IMR-90 (cell line): ENCODE measurements at regions not wholly inside any gene's neighbourhood (a gene's known extent, or its start where the extent isn't known, plus 50 kb on each side); places are given as distances from the start of the nearest gene placed in this dataset.

Source experiments
- ATAC-seq: fragments of 200-7000 bp; cut with Tn5 transposase; 2 replicates; pipeline ENCODE4 v1.9.1; 2020; ENCODE audit warnings: low read depth, mild to moderate bottlenecking, moderate library complexity
- BruUV-seq: library from RNA; stranded (reverse); fragments of 400-500 nt; replicated peaks from 2 replicates; lab custom pipeline; 2021; lab: Mats Ljungman, UMichigan
- CTCF ChIA-PET: fragments of 300-600 bp; formaldehyde crosslinking; extraction: SDS; loops from one replicate; lab custom pipeline; 2021; ENCODE audit warnings: antibody characterized with exemption; lab: Yijun Ruan, JAX
- POLR2A ChIA-PET: fragments of 300-600 bp; sonication (Branson Sonifier 250); formaldehyde crosslinking; loops from one replicate; lab custom pipeline; 2022; ENCODE audit warnings: antibody characterized with exemption; ENCODE audit not compliant: unreplicated experiment; lab: Charles Lee
- DNase-seq: peaks from one replicate; pipeline ENCODE4 v3.0.0; 2013
- H2AFZ ChIP-seq: replicated peaks from 2 replicates; pipeline ENCODE3; 2013; ENCODE audit warnings: low read length, mild to moderate bottlenecking; ENCODE audit not compliant: poor library complexity
- H2AK5ac ChIP-seq: 2 replicates; pipeline ENCODE4 v1.6.1; 2013; ENCODE audit warnings: low read depth, low read length, inconsistent platforms
- H2AK9ac ChIP-seq: replicated peaks from 2 replicates; pipeline ENCODE3; 2013; ENCODE audit warnings: mild to moderate bottlenecking, low read depth, low read length, moderate library complexity; ENCODE audit not compliant: poor library complexity
- H2BK120ac ChIP-seq: 2 replicates; pipeline ENCODE4 v1.6.1; 2013; ENCODE audit warnings: low read depth, low read length, inconsistent platforms
- H2BK15ac ChIP-seq: 3 replicates; pipeline ENCODE4 v1.6.1; 2013; ENCODE audit warnings: low read depth, low read length, inconsistent platforms
- H2BK20ac ChIP-seq: 2 replicates; pipeline ENCODE4 v1.6.1; 2013; ENCODE audit warnings: low read depth, mild to moderate bottlenecking, inconsistent platforms, low read length, moderate library complexity
- H2BK5ac ChIP-seq: 2 replicates; pipeline ENCODE4 v1.6.1; 2013; ENCODE audit warnings: mild to moderate bottlenecking, low read depth, low read length, inconsistent platforms; ENCODE audit not compliant: poor library complexity, severe bottlenecking
- H3K14ac ChIP-seq: replicated peaks from 2 replicates; pipeline ENCODE4 v1.6.1; 2013; ENCODE audit warnings: low read depth, low read length, inconsistent platforms
- H3K18ac ChIP-seq: 2 replicates; pipeline ENCODE4 v1.6.1; 2013; ENCODE audit warnings: low read depth, low read length, control low read depth
- H3K23ac ChIP-seq: 2 replicates; pipeline ENCODE4 v1.6.1; 2013; ENCODE audit warnings: low read depth, low read length, inconsistent platforms
- H3K27ac ChIP-seq: 2 replicates; pipeline ENCODE4 v1.5.1; 2013; ENCODE audit warnings: mild to moderate bottlenecking, control low read depth, low read length; ENCODE audit not compliant: insufficient read depth
- H3K27me3 ChIP-seq: 2 replicates; pipeline ENCODE4 v1.6.1; 2013; ENCODE audit warnings: low read length; ENCODE audit not compliant: control insufficient read depth, insufficient read depth
- H3K36me3 ChIP-seq: 2 replicates; pipeline ENCODE4 v1.6.1; 2013; ENCODE audit warnings: low read length, mixed read lengths; ENCODE audit not compliant: control insufficient read depth, insufficient read depth
- H3K4ac ChIP-seq: 2 replicates; pipeline ENCODE4 v1.6.1; 2013; ENCODE audit warnings: low read depth, low read length, inconsistent platforms
- H3K4me1 ChIP-seq: 2 replicates; pipeline ENCODE4 v1.6.1; 2013; ENCODE audit warnings: low read length, mixed read lengths; ENCODE audit not compliant: control insufficient read depth, insufficient read depth
- H3K4me2 ChIP-seq: 2 replicates; pipeline ENCODE4 v1.6.1; 2013; ENCODE audit warnings: low read depth, mild to moderate bottlenecking, control low read depth, low read length, moderate library complexity
- H3K4me3 ChIP-seq: 2 replicates; pipeline ENCODE4 v1.5.1; 2013; ENCODE audit warnings: low read depth, mild to moderate bottlenecking, control low read depth, low read length, moderate library complexity; ENCODE audit not compliant: insufficient read depth
- H3K56ac ChIP-seq: 2 replicates; pipeline ENCODE4 v1.6.1; 2013; ENCODE audit warnings: low read length, inconsistent platforms; ENCODE audit not compliant: insufficient read depth; ENCODE audit errors: extremely low read depth
- H3K79me1 ChIP-seq, 2 experiments: 2 replicates each; pipeline ENCODE4 v1.6.1; 2013; ENCODE audit warnings: low read length in 2 of 2, inconsistent platforms in 1 of 2, low read depth in 1 of 2
- H3K9ac ChIP-seq: 2 replicates; pipeline ENCODE4 v1.6.1; 2013; ENCODE audit warnings: low read depth, low read length, control low read depth
- H3K9me1 ChIP-seq: 2 replicates; pipeline ENCODE4 v1.6.1; 2013; ENCODE audit warnings: low read length, inconsistent platforms; ENCODE audit not compliant: insufficient read depth
- H3K9me3 ChIP-seq: 2 replicates; pipeline ENCODE4 v1.6.1; 2013; ENCODE audit warnings: low read length; ENCODE audit not compliant: control insufficient read depth, insufficient read depth
- H4K20me1 ChIP-seq: 2 replicates; pipeline ENCODE4 v1.6.1; 2013; ENCODE audit warnings: low read length, inconsistent platforms; ENCODE audit not compliant: insufficient read depth
- H4K5ac ChIP-seq: 2 replicates; pipeline ENCODE4 v1.6.1; 2013; ENCODE audit warnings: mild to moderate bottlenecking, low read depth, low read length, control low read depth
- H4K8ac ChIP-seq, 2 experiments: 2 replicates each; pipeline ENCODE4 v1.6.1; 2013; ENCODE audit warnings: low read depth in 2 of 2, low read length in 2 of 2, control low read depth in 1 of 2, inconsistent platforms in 1 of 2
- H4K91ac ChIP-seq: 2 replicates; pipeline ENCODE4 v1.6.1; 2013; ENCODE audit warnings: low read depth, low read length, inconsistent platforms; ENCODE audit not compliant: insufficient read depth
- BHLHE40 ChIP-seq: fragments of 150-350 bp; IDR thresholded peaks from 2 replicates; pipeline ENCODE4 v1.6.1; 2016; ENCODE audit warnings: mild to moderate bottlenecking, low read depth, low read length
- CEBPB ChIP-seq: IDR thresholded peaks from 2 replicates; pipeline ENCODE4 v1.6.1; 2012; ENCODE audit warnings: low read depth, low read length, improper control_type of control experiment
- CHD1 ChIP-seq: IDR thresholded peaks from 2 replicates; pipeline ENCODE4 v1.6.1; 2012; ENCODE audit warnings: low read depth, low read length, improper control_type of control experiment
- FOS ChIP-seq: fragments of 150-350 bp; IDR thresholded peaks from 2 replicates; pipeline ENCODE4 v1.6.1; 2016; ENCODE audit warnings: low read depth, low read length
- MAFK ChIP-seq: IDR thresholded peaks from 2 replicates; pipeline ENCODE4 v1.6.1; 2012; ENCODE audit warnings: low read depth, low read length, improper control_type of control experiment
- MAZ ChIP-seq: IDR thresholded peaks from 2 replicates; pipeline ENCODE4 v1.6.1; 2012; ENCODE audit warnings: low read depth, mild to moderate bottlenecking, low read length, improper control_type of control experiment, moderate library complexity, borderline replicate concordance
- MXI1 ChIP-seq: IDR thresholded peaks from 2 replicates; pipeline ENCODE4 v1.6.1; 2012; ENCODE audit warnings: low read depth, mild to moderate bottlenecking, low read length, moderate library complexity, borderline replicate concordance
- NFE2L2 ChIP-seq: fragments of 150-350 bp; IDR thresholded peaks from 2 replicates; pipeline ENCODE4 v1.6.1; 2016; ENCODE audit warnings: low read depth, mild to moderate bottlenecking, low read length
- POLR2A ChIP-seq: IDR thresholded peaks from 2 replicates; pipeline ENCODE4 v1.6.1; 2012; ENCODE audit warnings: mild to moderate bottlenecking, low read depth, low read length
- RAD21 ChIP-seq: IDR thresholded peaks from 2 replicates; pipeline ENCODE4 v1.6.1; 2012; ENCODE audit warnings: low read length, improper control_type of control experiment
- RCOR1 ChIP-seq: IDR thresholded peaks from 2 replicates; pipeline ENCODE4 v1.6.1; 2012; ENCODE audit warnings: mild to moderate bottlenecking, low read length, improper control_type of control experiment; ENCODE audit not compliant: insufficient replicate concordance
- RFX5 ChIP-seq: IDR thresholded peaks from 2 replicates; pipeline ENCODE4 v1.8.0; 2012; ENCODE audit warnings: low read depth, mild to moderate bottlenecking, low read length, moderate library complexity
- SMC3 ChIP-seq: fragments of 150-350 bp; IDR thresholded peaks from 2 replicates; pipeline ENCODE4 v1.6.1; 2016; ENCODE audit warnings: low read depth, mild to moderate bottlenecking, antibody characterized with exemption, low read length, moderate library complexity
- USF2 ChIP-seq: fragments of 150-350 bp; IDR thresholded peaks from 2 replicates; pipeline ENCODE4 v1.6.1; 2017; ENCODE audit warnings: mild to moderate bottlenecking, antibody characterized with exemption, low read length, low read depth
- WGBS, 2 experiments: methylation state at CpG; one replicate each; pipeline versions ENCODE4 v1.1.5 to v1.1.7; 2013; ENCODE audit warnings: missing lambda C conversion rate in 2 of 2; ENCODE audit not compliant: insufficient read length in 1 of 2; ENCODE audit errors: extremely low coverage in 2 of 2; 5-methylcytosine and 5-hydroxymethylcytosine counted together
- dilution Hi-C: fragments of 300-500 bp; cut with HindIII; formaldehyde crosslinking; loops from one replicate; pipeline ENCODE4 v1.14.3; 2018; ENCODE audit warnings: low sequenced_read_pairs; ENCODE audit not compliant: unreplicated experiment
- in situ Hi-C: fragments of 300-500 bp; cut with MboI; formaldehyde crosslinking; loops from 3 replicates; pipeline ENCODE4 v1.14.3; 2019; ENCODE audit warnings: low sequenced_read_pairs, inconsistent platforms, mixed read lengths
- intact Hi-C: fragments of 100-400 bp; cut with micrococcal nuclease; formaldehyde crosslinking; loops from 2 replicates; pipeline ENCODE4 v1.10.0; 2022
- TF ChIP-seq, protein P1 (sequence below): conservative IDR thresholded peaks from 2 replicates; pipeline ENCODE4 v1.5.1; 2012; ENCODE audit warnings: mild to moderate bottlenecking, low read depth, low read length, improper control_type of control experiment
- TF ChIP-seq, protein P2 (sequence below): fragments of 150-350 bp; IDR thresholded peaks from 2 replicates; pipeline ENCODE4 v1.6.1; 2016; ENCODE audit warnings: low read depth, mild to moderate bottlenecking, low read length, moderate library complexity, borderline replicate concordance

DNA sequence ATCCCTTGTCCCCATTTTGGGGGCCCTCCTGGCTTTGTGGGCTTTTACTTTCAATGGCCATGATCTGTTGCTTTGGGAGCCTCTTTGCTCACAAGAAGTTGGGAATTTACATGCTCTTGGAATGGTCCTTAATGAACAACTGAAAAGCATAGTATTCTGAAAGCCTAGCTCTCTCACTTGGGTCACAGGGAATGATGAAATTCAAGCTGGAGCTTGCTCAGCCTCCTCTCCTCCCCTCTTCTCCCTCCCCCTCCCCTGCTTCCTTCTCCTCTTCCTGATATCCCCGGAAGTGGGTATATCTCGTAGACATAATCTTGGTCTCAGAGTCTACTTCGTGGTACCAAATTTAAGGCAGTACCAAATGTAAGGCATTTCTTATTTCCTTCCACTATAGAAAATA lies 400.6 kb upstream of the NR3C2 start:
- dilution Hi-C loops (no loop called here), intact Hi-C loops (no loop called here), in situ Hi-C loops (no loop called here)
- H3K79me1 ChIP-seq: no peaks in the 10 kb centered on the region
- H3K56ac ChIP-seq: no peak overlapping the region
- no peak overlapping the region for H4K8ac ChIP-seq
- H3K9ac ChIP-seq: no peak overlapping the region
- no peak overlapping the region for H2BK20ac ChIP-seq
- DNase-seq (no peak), ATAC-seq (no peak)
- H2BK120ac ChIP-seq: no peak overlapping the region
- H3K27me3 ChIP-seq: no peaks in the 10 kb centered on the region
- TF ChIP-seq, protein P1, sequence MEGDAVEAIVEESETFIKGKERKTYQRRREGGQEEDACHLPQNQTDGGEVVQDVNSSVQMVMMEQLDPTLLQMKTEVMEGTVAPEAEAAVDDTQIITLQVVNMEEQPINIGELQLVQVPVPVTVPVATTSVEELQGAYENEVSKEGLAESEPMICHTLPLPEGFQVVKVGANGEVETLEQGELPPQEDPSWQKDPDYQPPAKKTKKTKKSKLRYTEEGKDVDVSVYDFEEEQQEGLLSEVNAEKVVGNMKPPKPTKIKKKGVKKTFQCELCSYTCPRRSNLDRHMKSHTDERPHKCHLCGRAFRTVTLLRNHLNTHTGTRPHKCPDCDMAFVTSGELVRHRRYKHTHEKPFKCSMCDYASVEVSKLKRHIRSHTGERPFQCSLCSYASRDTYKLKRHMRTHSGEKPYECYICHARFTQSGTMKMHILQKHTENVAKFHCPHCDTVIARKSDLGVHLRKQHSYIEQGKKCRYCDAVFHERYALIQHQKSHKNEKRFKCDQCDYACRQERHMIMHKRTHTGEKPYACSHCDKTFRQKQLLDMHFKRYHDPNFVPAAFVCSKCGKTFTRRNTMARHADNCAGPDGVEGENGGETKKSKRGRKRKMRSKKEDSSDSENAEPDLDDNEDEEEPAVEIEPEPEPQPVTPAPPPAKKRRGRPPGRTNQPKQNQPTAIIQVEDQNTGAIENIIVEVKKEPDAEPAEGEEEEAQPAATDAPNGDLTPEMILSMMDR: no peak
- TF ChIP-seq MXI1 (no peak), RCOR1 (no peak), CEBPB (no peak), CHD1 (no peak), MAFK (no peak), FOS (no peak), USF2 (no peak), RAD21 (no peak), RFX5 (no peak), NFE2L2 (no peak), POLR2A (no peak), MAZ (no peak), BHLHE40 (no peak), SMC3 (no peak)
- TF ChIP-seq, protein P2, sequence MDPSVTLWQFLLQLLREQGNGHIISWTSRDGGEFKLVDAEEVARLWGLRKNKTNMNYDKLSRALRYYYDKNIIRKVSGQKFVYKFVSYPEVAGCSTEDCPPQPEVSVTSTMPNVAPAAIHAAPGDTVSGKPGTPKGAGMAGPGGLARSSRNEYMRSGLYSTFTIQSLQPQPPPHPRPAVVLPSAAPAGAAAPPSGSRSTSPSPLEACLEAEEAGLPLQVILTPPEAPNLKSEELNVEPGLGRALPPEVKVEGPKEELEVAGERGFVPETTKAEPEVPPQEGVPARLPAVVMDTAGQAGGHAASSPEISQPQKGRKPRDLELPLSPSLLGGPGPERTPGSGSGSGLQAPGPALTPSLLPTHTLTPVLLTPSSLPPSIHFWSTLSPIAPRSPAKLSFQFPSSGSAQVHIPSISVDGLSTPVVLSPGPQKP: no peak
- no peak overlapping the region for H3K4me2 ChIP-seq
- H3K9me3 ChIP-seq: no peaks in the 10 kb centered on the region
- WGBS, 2 experiments: no CpG with 5 or more reads among the region's 3 CpGs
- H2AK5ac ChIP-seq: no peak overlapping the region
- H3K4me1 ChIP-seq: peaks cover 2% of the 10 kb centered on the region
- H2BK5ac ChIP-seq: no peak overlapping the region
- H3K14ac ChIP-seq: no peak overlapping the region
- H3K9me1 ChIP-seq: no peaks in the 10 kb centered on the region
- H4K20me1 ChIP-seq: no peaks in the 10 kb centered on the region
- H3K36me3 ChIP-seq: no peaks in the 10 kb centered on the region
- H3K27ac ChIP-seq: no peak overlapping the region
- ChIA-PET POLR2A (no interaction called here), CTCF (no interaction called here)
- no peak overlapping the region for H3K4me3 ChIP-seq
- BruUV-seq: no TSS peak
- no peak overlapping the region for H3K18ac ChIP-seq
- H2AK9ac ChIP-seq: no peak overlapping the region
- no peak overlapping the region for H2BK15ac ChIP-seq
- H3K4ac ChIP-seq: no peak overlapping the region
- no peak overlapping the region for H4K91ac ChIP-seq
- no peak overlapping the region for H2AFZ ChIP-seq
- H4K5ac ChIP-seq: no peak overlapping the region
- H3K23ac ChIP-seq: no peak overlapping the region
